Neural cell (in vitro differentiated cells): ENCODE measurements at regions not wholly inside any gene's neighbourhood (a gene's known extent, or its start where the extent isn't known, plus 50 kb on each side); places are given as distances from the start of the nearest gene placed in this dataset.

Source experiments
- CTCF ChIP-seq: fragments of 450-650 bp; IDR thresholded peaks from 2 replicates; pipeline ENCODE4 v1.5.1; 2014; ENCODE audit warnings: antibody characterized with exemption, mild to moderate bottlenecking, moderate library complexity; ENCODE audit not compliant: poor library complexity, severe bottlenecking
- EP300 ChIP-seq: fragments of 450-650 bp; conservative IDR thresholded peaks from 2 replicates; pipeline ENCODE4 v1.6.1; 2014; ENCODE audit warnings: antibody characterized with exemption, mild to moderate bottlenecking, moderate library complexity; ENCODE audit not compliant: poor library complexity, severe bottlenecking
- POLR2AphosphoS5 ChIP-seq: IDR thresholded peaks from 2 replicates; pipeline ENCODE4 v1.6.1; 2012
- RAD21 ChIP-seq: fragments of 450-650 bp; conservative IDR thresholded peaks from 2 replicates; pipeline ENCODE4 v1.6.1; 2014; ENCODE audit warnings: antibody characterized with exemption, mild to moderate bottlenecking, moderate library complexity
- TAF1 ChIP-seq: IDR thresholded peaks from 2 replicates; pipeline ENCODE4 v1.6.1; 2012; ENCODE audit warnings: low read depth

DNA sequence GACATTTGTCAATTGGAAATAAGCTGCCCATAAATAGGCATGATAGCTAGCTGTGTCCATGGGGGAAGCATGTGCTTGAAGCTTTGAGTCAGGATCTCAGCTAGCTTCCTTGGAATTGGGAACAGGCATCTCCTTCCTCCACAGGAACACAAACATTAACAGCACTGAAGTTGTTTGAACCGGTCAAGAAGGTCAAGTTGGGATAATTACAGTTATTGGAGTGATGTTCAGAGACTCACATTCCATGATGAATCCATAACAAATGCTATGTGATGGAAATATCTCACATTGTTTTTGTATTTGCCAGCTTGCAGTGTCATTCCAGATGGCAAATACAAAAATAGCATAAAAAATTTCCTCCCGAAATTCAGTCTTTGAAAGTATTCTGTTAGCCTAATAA lies 347.6 kb upstream of the SMIM21 start:
- TF ChIP-seq EP300 = no peak
- no peak for TF ChIP-seq TAF1
- TF ChIP-seq CTCF = no peak
- no peak for TF ChIP-seq POLR2AphosphoS5
- no peak for TF ChIP-seq RAD21
